Caco-2 (cell line): ENCODE measurements at regions not wholly inside any gene's neighbourhood (a gene's known extent, or its start where the extent isn't known, plus 50 kb on each side); places are given as distances from the start of the nearest gene placed in this dataset.

Experiments
- BruUV-seq: library from RNA; stranded (reverse); fragments of 400-500 nt; replicated peaks from 2 replicates; lab custom pipeline; 2021; lab: Mats Ljungman, UMichigan
- CTCF ChIA-PET: fragments of 300-600 bp; sonication (Branson Sonifier 250); formaldehyde crosslinking; loops from one replicate; lab custom pipeline; 2022; ENCODE audit warnings: antibody characterized with exemption; lab: Charles Lee
- POLR2A ChIA-PET: fragments of 300-600 bp; sonication (Branson Sonifier 250); formaldehyde crosslinking; loops from one replicate; lab custom pipeline; 2022; ENCODE audit warnings: antibody characterized with exemption; lab: Charles Lee
- DNase-seq, 2 experiments: peaks; one replicate each; pipeline versions ENCODE4 v3.0.0 to v3.0.0-alpha.2; 2020 to 2022
- H3K27me3 ChIP-seq: replicated peaks from 2 replicates; pipeline ENCODE4 v1.6.0; 2011; ENCODE audit warnings: low read length; ENCODE audit not compliant: control insufficient read depth, insufficient read depth
- H3K36me3 ChIP-seq: 2 replicates; pipeline ENCODE4 v1.5.1; 2011; ENCODE audit warnings: low read length; ENCODE audit not compliant: control insufficient read depth, insufficient read depth
- H3K4me1 ChIP-seq: fragments of 250-450 bp; sonication (Bioruptor Pico); 2 replicates; pipeline ENCODE4 v1.5.1; 2020; ENCODE audit warnings: mild to moderate bottlenecking
- H3K4me3 ChIP-seq: 2 replicates; pipeline ENCODE4 v1.5.1; 2011; ENCODE audit warnings: low read depth, mild to moderate bottlenecking, control low read depth, low read length
- H3K9me3 ChIP-seq: fragments of 250-450 bp; sonication (Bioruptor Pico); 2 replicates; pipeline ENCODE4 v1.5.1; 2020; ENCODE audit warnings: mild to moderate bottlenecking, moderate library complexity
- H3K27ac Mint-ChIP-seq: one replicate; pipeline ENCODE4 v1.8.0; 2022; ENCODE audit warnings: mixed read lengths; ENCODE audit not compliant: unreplicated experiment
- H3K27me3 Mint-ChIP-seq: one replicate; pipeline ENCODE4 v1.8.0; 2022; ENCODE audit warnings: mixed read lengths; ENCODE audit not compliant: insufficient read depth, unreplicated experiment
- H3K36me3 Mint-ChIP-seq: one replicate; pipeline ENCODE4 v1.8.0; 2022; ENCODE audit warnings: mild to moderate bottlenecking, mixed read lengths; ENCODE audit not compliant: insufficient read depth, unreplicated experiment
- H3K4me1 Mint-ChIP-seq: one replicate; pipeline ENCODE4 v1.8.0; 2022; ENCODE audit warnings: low read depth, mixed read lengths; ENCODE audit not compliant: unreplicated experiment
- H3K4me3 Mint-ChIP-seq: one replicate; pipeline ENCODE4 v1.8.0; 2022; ENCODE audit warnings: mild to moderate bottlenecking, moderate library complexity, mixed read lengths; ENCODE audit not compliant: unreplicated experiment
- H3K9me3 Mint-ChIP-seq: one replicate; pipeline ENCODE4 v1.8.0; 2022; ENCODE audit warnings: mixed read lengths; ENCODE audit not compliant: unreplicated experiment
- intact Hi-C: fragments of 100-400 bp; cut with micrococcal nuclease; formaldehyde crosslinking; loops from one replicate; pipeline ENCODE4 v1.10.0; 2022; ENCODE audit not compliant: unreplicated experiment
- TF ChIP-seq, protein P1 (sequence below), 2 experiments: fragments of 200-600 bp in 1 of 2; IDR thresholded peaks; 1 replicate in 1 of 2; 2 replicates in 1 of 2; pipeline versions ENCODE4 v1.5.1 to v1.8.0; 2011 to 2022; ENCODE audit warnings: antibody characterized with exemption in 1 of 2, control low read depth in 1 of 2, inconsistent platforms in 1 of 2, low read depth in 1 of 2, low read length in 1 of 2, mild to moderate bottlenecking in 1 of 2, moderate library complexity in 1 of 2; ENCODE audit not compliant: insufficient read depth in 1 of 2, severe bottlenecking in 1 of 2, unreplicated experiment in 1 of 2

DNA sequence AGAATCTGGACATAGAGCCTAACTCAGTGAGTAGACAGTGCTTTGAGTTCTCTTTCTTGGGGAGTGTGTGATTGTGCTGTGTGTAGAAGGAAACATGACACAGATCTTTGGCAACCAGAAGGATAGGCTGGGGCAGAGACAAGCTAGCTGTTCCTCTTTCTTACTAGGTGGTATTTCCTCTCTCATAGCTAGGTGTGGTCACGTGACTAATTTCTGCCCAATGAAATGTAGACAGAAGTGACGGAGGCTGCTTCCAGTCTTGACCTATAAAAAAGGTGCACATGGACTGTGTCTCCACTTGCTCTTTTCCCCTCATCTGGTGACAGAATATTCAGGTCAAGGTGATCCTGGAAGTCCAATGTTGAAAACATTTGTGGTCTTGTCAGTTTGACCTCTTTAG is 92.5 kb upstream of the NFIB start:
- no peaks in the 10 kb centered on the region for H3K9me3 Mint-ChIP-seq
- no TSS peak for BruUV-seq

DNA sequence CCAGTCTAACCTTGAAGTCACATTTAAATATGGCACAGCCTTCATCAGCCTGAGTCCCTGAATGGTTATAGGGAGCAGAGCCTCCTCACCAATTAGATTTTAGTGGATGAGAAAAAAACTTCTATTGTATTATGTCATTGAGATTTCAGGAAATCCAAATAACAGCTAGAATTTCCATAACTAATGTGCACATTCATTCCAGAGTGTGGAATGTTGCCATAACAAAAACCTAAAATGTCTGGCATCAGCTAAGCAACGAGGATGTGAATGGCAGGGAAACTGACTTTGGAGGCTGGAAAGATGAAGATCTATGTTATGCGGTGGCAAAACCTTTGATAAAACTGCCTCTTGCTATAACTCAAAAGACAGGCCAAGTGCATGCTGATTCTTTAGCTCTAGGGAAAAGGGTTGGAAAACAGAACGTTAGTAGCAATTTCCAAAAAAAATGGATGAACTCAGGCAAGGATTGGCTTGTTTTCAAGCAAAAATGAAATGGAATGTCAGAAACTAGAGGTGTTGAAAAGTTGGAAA is 91.3 kb upstream of the NFIB start:
- no peaks in the 10 kb centered on the region for H3K36me3 ChIP-seq
- H3K9me3 ChIP-seq: no peaks in the 10 kb centered on the region
- Mint-ChIP-seq H3K4me3 (no peak overlapping the region), H3K36me3 (no peaks in the 10 kb centered on the region), H3K27me3 (peaks cover 2% of the 10 kb centered on the region), H3K27ac (no peak overlapping the region), H3K9me3 (no peaks in the 10 kb centered on the region), H3K4me1 (no peaks in the 10 kb centered on the region)
- TF ChIP-seq, protein P1, sequence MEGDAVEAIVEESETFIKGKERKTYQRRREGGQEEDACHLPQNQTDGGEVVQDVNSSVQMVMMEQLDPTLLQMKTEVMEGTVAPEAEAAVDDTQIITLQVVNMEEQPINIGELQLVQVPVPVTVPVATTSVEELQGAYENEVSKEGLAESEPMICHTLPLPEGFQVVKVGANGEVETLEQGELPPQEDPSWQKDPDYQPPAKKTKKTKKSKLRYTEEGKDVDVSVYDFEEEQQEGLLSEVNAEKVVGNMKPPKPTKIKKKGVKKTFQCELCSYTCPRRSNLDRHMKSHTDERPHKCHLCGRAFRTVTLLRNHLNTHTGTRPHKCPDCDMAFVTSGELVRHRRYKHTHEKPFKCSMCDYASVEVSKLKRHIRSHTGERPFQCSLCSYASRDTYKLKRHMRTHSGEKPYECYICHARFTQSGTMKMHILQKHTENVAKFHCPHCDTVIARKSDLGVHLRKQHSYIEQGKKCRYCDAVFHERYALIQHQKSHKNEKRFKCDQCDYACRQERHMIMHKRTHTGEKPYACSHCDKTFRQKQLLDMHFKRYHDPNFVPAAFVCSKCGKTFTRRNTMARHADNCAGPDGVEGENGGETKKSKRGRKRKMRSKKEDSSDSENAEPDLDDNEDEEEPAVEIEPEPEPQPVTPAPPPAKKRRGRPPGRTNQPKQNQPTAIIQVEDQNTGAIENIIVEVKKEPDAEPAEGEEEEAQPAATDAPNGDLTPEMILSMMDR (IDR thresholded peaks at IDR 0.05; ENCODE audit: insufficient read depth in 1 of 2, low read depth in 1 of 2, low read length in 1 of 2, severe bottlenecking in 1 of 2, unreplicated experiment in 1 of 2): no peak
- CTCF ChIA-PET: no interaction called here
- H3K4me3 ChIP-seq: no peak overlapping the region
- no peaks in the 10 kb centered on the region for H3K27me3 ChIP-seq
- H3K4me1 ChIP-seq: no peaks in the 10 kb centered on the region
- POLR2A ChIA-PET: no interaction called here
- DNase-seq: no peak
- no TSS peak for BruUV-seq
- intact Hi-C loops: no loop called here

More for the DNA sequence above, 92.5 kb upstream of the NFIB start:
- intact Hi-C loops: no loop called here
- Histone ChIP-seq H3K36me3 (no peaks in the 10 kb centered on the region), H3K9me3 (no peaks in the 10 kb centered on the region), H3K4me1 (no peaks in the 10 kb centered on the region), H3K4me3 (no peak overlapping the region), H3K27me3 (no peaks in the 10 kb centered on the region)
- no peak overlapping the region for H3K27ac Mint-ChIP-seq
- no peak for DNase-seq
- TF ChIP-seq, protein P1 (IDR thresholded peaks at IDR 0.05; ENCODE audit: insufficient read depth in 1 of 2, low read depth in 1 of 2, low read length in 1 of 2, severe bottlenecking in 1 of 2, unreplicated experiment in 1 of 2): no peak
- H3K36me3 Mint-ChIP-seq: no peaks in the 10 kb centered on the region
- no peaks in the 10 kb centered on the region for H3K27me3 Mint-ChIP-seq
- ChIA-PET CTCF (interaction anchor here (0.6 kb wide), 1 partner anchor 1110 kb away, joined by 3 read pairs; no protein-coding TSS in a partner anchor), POLR2A (no interaction called here)
- H3K4me3 Mint-ChIP-seq: no peak overlapping the region
- no peaks in the 10 kb centered on the region for H3K4me1 Mint-ChIP-seq

DNA sequence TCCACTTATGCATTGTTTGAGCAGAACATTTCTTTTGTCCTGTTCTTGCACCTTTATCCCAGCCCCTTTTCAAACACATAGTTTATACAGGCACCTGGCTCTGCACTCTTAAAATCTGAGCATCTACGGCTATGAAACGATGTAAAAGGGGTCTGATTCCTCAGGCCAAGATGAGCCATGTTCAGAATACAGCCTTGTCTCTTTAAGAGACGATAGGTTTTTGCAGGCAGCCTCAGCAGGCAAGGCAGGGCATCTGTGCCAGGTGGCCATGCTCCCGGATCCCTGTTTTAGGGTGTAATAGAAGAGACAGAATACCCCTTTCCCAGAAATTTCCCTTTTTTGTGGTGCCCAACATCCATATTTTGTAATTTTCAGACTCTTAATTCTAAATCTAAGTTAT is 89.1 kb upstream of the NFIB start:
- POLR2A ChIA-PET: no interaction called here

More for the DNA sequence above, 89.1 kb upstream of the NFIB start:
- H3K36me3 Mint-ChIP-seq: no peaks in the 10 kb centered on the region
- Histone ChIP-seq H3K4me3 (no peak overlapping the region), H3K36me3 (no peaks in the 10 kb centered on the region), H3K27me3 (no peaks in the 10 kb centered on the region), H3K9me3 (no peaks in the 10 kb centered on the region), H3K4me1 (no peaks in the 10 kb centered on the region)
- H3K4me3 Mint-ChIP-seq: no peak overlapping the region
- no peaks in the 10 kb centered on the region for H3K4me1 Mint-ChIP-seq
- no peak for DNase-seq
- CTCF ChIA-PET: no interaction called here
- BruUV-seq: no TSS peak
- no peaks in the 10 kb centered on the region for H3K9me3 Mint-ChIP-seq
- intact Hi-C loops: no loop called here
- peaks cover 2% of the 10 kb centered on the region for H3K27me3 Mint-ChIP-seq
- TF ChIP-seq, protein P1 (IDR thresholded peaks at IDR 0.05; ENCODE audit: insufficient read depth in 1 of 2, low read depth in 1 of 2, low read length in 1 of 2, severe bottlenecking in 1 of 2, unreplicated experiment in 1 of 2): no peak
- no peak overlapping the region for H3K27ac Mint-ChIP-seq
